ENCODE measurements at regions not wholly inside any gene's neighbourhood (a gene's known extent, or its start where the extent isn't known, plus 50 kb on each side); places are given as distances from the start of the nearest gene placed in this dataset.

DNA sequence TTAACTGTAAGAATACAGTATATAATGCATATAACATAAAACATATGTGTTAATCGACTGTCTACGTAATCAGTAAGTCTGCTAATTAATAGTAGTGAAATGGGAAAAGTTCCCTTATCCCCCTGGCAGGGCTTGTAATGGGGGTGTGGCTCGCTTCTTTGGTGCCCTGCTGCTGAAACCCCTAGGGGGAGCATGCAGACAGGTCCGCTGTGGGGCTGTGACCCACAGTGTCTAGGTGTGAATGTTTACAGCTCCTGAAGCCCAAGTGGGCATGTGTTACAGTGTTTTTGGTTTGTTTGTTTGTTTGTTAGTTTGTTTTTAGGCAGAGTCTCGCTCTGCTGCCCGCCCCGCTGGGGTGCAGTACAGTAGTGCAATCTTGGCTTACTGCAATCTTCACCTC, 495.7 kb downstream of the SHISA9 start:
- POLR2A ChIA-PET: no interaction called here
- TF ChIP-seq SUZ12 (IDR thresholded peaks at IDR 0.05): no peak
- no peak for TF ChIP-seq SP1 (IDR thresholded peaks at IDR 0.05)
- no peak for TF ChIP-seq ZNF384 (IDR thresholded peaks at IDR 0.05)
- no peak for TF ChIP-seq FOXM1 (IDR thresholded peaks at IDR 0.05; ENCODE audit: borderline replicate concordance)
- no peak for TF ChIP-seq L3MBTL2 (conservative IDR thresholded peaks at IDR 0.05)
- no peak for TF ChIP-seq HDGF (IDR thresholded peaks at IDR 0.05; ENCODE audit: borderline replicate concordance)
- no peak for TF ChIP-seq ARNT (IDR thresholded peaks at IDR 0.05)
- TF ChIP-seq BHLHE40 (IDR thresholded peaks at IDR 0.05; ENCODE audit: borderline replicate concordance): no peak
- CTCF ChIA-PET: no interaction called here
- no peak for DNase-seq (ENCODE audit: extremely low spot score)

- TF ChIP-seq FOXK2 (IDR thresholded peaks at IDR 0.05): no peak
- DNase-seq (ENCODE audit: extremely low spot score): no peak
- ChIA-PET CTCF (interaction anchor here (0.6 kb wide), 1 partner anchor 438 kb away, joined by 4 read pairs; no protein-coding TSS in a partner anchor), POLR2A (no interaction called here)
These were observed 500.2 kb downstream of the SHISA9 start for GRCh38 chr16:13401641-13402040.

DNA sequence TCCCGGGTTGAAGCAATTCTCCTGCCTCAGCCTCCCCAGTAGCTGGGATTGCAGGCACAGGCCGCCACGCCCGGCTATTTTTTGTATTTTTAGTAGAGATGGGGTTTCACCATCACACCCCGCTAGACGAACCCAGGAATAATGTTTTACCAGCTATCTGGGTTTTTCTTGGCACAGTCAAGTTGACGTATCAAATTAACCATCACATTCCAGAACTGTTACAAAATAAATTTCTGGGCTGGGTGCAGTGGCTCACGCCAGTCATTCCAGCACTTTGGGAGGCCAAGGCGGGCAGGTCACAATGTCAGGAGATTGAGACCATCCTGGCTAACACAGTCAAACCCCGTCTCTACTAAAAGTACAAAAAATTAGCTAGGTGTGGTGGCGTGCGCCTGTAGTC, 501.2 kb downstream of the SHISA9 start:
- no peak for TF ChIP-seq SUZ12 (IDR thresholded peaks at IDR 0.05)
- no peak for TF ChIP-seq ELF4 (IDR thresholded peaks at IDR 0.05)
- TF ChIP-seq NFRKB (IDR thresholded peaks at IDR 0.05): no peak
- TF ChIP-seq FOXA1 (IDR thresholded peaks at IDR 0.05): no peak
- TF ChIP-seq L3MBTL2 (conservative IDR thresholded peaks at IDR 0.05): no peak
- no peak for TF ChIP-seq SP1 (IDR thresholded peaks at IDR 0.05)
- no peak for TF ChIP-seq CTBP1 (IDR thresholded peaks at IDR 0.05; ENCODE audit: borderline replicate concordance)
- TF ChIP-seq BHLHE40 (IDR thresholded peaks at IDR 0.05; ENCODE audit: borderline replicate concordance): no peak
- TF ChIP-seq, protein P1, sequence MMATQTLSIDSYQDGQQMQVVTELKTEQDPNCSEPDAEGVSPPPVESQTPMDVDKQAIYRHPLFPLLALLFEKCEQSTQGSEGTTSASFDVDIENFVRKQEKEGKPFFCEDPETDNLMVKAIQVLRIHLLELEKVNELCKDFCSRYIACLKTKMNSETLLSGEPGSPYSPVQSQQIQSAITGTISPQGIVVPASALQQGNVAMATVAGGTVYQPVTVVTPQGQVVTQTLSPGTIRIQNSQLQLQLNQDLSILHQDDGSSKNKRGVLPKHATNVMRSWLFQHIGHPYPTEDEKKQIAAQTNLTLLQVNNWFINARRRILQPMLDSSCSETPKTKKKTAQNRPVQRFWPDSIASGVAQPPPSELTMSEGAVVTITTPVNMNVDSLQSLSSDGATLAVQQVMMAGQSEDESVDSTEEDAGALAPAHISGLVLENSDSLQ (IDR thresholded peaks at IDR 0.05): no peak
- CTCF ChIA-PET: no interaction called here
- DNase-seq (ENCODE audit: extremely low spot score): no peak
- POLR2A ChIA-PET: no interaction called here

DNA sequence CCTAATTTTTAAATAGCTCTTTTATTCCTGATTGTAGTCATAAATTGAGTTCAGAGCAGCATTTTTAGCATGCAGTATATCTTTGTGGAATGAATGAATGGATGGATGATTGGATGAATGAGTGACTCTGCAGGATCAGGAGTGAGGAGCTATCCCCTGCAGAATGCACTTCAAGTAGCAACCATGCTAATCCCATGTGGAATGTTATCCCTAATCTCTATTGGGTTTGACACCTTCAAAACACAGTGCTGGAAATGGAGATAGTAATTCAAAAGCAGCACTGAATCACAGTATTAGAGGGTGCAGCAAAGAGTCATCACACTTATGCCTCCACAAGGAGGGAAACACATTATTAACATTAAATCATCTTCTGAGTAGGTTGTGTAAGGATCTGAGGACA, 501.9 kb downstream of the SHISA9 start:
- ChIA-PET CTCF (no interaction called here), POLR2A (no interaction called here)
- TF ChIP-seq, protein P1 (IDR thresholded peaks at IDR 0.05): no peak
- TF ChIP-seq BHLHE40 (IDR thresholded peaks at IDR 0.05; ENCODE audit: borderline replicate concordance) (no peak), FOXK2 (IDR thresholded peaks at IDR 0.05) (no peak), ELF4 (IDR thresholded peaks at IDR 0.05) (no peak), ZNF384 (IDR thresholded peaks at IDR 0.05) (no peak), NFRKB (IDR thresholded peaks at IDR 0.05) (no peak), FOXA1 (IDR thresholded peaks at IDR 0.05) (no peak)
- DNase-seq (ENCODE audit: extremely low spot score): no peak

- DNase-seq (ENCODE audit: extremely low spot score): no peak
- ChIA-PET CTCF (no interaction called here), POLR2A (no interaction called here)
- TF ChIP-seq ARNT (IDR thresholded peaks at IDR 0.05): no peak
- TF ChIP-seq SP1 (IDR thresholded peaks at IDR 0.05): no peak
- TF ChIP-seq NFRKB (IDR thresholded peaks at IDR 0.05): no peak
- TF ChIP-seq FOXK2 (IDR thresholded peaks at IDR 0.05): no peak
These were observed 505.8 kb upstream of the ERCC4 start for GRCh38 chr16:13414154-13414553.

- TF ChIP-seq ARNT (IDR thresholded peaks at IDR 0.05) (no peak), NFRKB (IDR thresholded peaks at IDR 0.05) (no peak), LEF1 (IDR thresholded peaks at IDR 0.05; ENCODE audit: borderline replicate concordance) (no peak), FOXK2 (IDR thresholded peaks at IDR 0.05) (no peak), ZNF384 (IDR thresholded peaks at IDR 0.05) (no peak), SP1 (IDR thresholded peaks at IDR 0.05) (no peak), FOXA1 (IDR thresholded peaks at IDR 0.05) (no peak), TARDBP (IDR thresholded peaks at IDR 0.05) (no peak), L3MBTL2 (conservative IDR thresholded peaks at IDR 0.05) (no peak), ELF4 (IDR thresholded peaks at IDR 0.05) (no peak), HDGF (IDR thresholded peaks at IDR 0.05; ENCODE audit: borderline replicate concordance) (no peak), BHLHE40 (IDR thresholded peaks at IDR 0.05; ENCODE audit: borderline replicate concordance) (no peak), CTBP1 (IDR thresholded peaks at IDR 0.05; ENCODE audit: borderline replicate concordance) (no peak)
- DNase-seq (ENCODE audit: extremely low spot score): no peak
- POLR2A ChIA-PET: no interaction called here
- CTCF ChIA-PET: no interaction called here
These were observed 500.4 kb upstream of the ERCC4 start for GRCh38 chr16:13419589-13419988.

GRCh38 chr16:13421726-13422125, 498.2 kb upstream of the ERCC4 start:
- ChIA-PET POLR2A (no interaction called here), CTCF (no interaction called here)
- TF ChIP-seq ZNF384 (IDR thresholded peaks at IDR 0.05) (no peak), ARNT (IDR thresholded peaks at IDR 0.05) (no peak), LEF1 (IDR thresholded peaks at IDR 0.05; ENCODE audit: borderline replicate concordance) (no peak), HDGF (IDR thresholded peaks at IDR 0.05; ENCODE audit: borderline replicate concordance) (no peak), L3MBTL2 (conservative IDR thresholded peaks at IDR 0.05) (no peak), NFRKB (IDR thresholded peaks at IDR 0.05) (no peak), FOXK2 (IDR thresholded peaks at IDR 0.05) (no peak), SP1 (IDR thresholded peaks at IDR 0.05) (no peak), BHLHE40 (IDR thresholded peaks at IDR 0.05; ENCODE audit: borderline replicate concordance) (no peak), ELF4 (IDR thresholded peaks at IDR 0.05) (no peak), TARDBP (IDR thresholded peaks at IDR 0.05) (no peak), FOXM1 (IDR thresholded peaks at IDR 0.05; ENCODE audit: borderline replicate concordance) (no peak), CTBP1 (IDR thresholded peaks at IDR 0.05; ENCODE audit: borderline replicate concordance) (no peak), FOXA1 (IDR thresholded peaks at IDR 0.05) (no peak), SUZ12 (IDR thresholded peaks at IDR 0.05) (no peak)
- TF ChIP-seq, protein P1 (IDR thresholded peaks at IDR 0.05): no peak
- no peak for DNase-seq (ENCODE audit: extremely low spot score)

Measured in HEK293T (cell line).